NCI-H1048 (cell line): ENCODE measurements at regions not wholly inside any gene's neighbourhood (a gene's known extent, or its start where the extent isn't known, plus 50 kb on each side); places are given as distances from the start of the nearest gene placed in this dataset.
"Not testable (repeated sequence)": the region's sequence is repeated elsewhere in the genome, so short reads cannot be mapped to it uniquely, and the experiment has no call there.

ENCODE experiments used
- DNase-seq: peaks from one replicate; lab custom pipeline; 2025; lab: John Stamatoyannopoulos, UW

DNA sequence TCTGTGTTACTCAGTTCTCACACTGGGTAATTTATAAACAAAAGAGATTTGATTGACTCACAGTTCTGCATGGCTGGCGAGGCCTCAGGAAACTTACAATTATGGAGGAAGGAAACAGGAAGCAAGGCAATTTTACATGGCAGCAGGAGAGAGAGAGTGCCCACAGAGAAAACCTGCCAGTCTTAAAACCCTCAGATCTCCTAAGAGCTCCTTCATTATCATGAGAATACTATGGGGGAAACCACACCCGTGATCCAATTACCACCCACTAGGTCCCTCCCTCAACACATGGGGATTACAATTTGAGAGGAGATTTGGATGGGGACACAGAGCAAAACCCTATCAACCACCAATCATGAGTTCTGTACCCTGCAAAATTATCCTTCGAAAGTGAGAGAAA lies 1180.8 kb downstream of the JRKL start:
- no peak for DNase-seq

DNA sequence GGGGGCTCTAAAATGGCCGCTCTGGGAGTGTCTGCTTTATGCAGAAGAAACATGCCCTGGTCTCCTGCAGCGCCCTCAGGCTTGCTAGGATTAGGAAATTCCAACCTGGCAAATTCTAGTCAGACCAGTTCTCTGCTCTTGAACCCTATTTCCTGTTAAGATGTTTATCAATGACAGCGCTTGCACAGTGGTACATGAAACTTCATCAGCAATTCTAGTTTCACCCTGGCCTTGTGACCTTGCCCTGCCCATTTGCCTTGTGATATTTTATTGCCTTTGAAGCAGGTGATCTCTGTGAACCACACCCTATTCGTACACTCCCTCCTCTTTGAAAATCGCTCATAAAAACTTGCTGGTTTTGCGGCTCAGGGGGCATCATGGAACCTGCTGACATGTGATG lies 1184.0 kb downstream of the JRKL start:
- not testable (repeated sequence) for DNase-seq

- DNase-seq, result no peak
Observed at GRCh38 chr11:97574976-97575665, 1185.3 kb downstream of the JRKL start.

GRCh38 chr11:97607291-97608000 lies 1217.6 kb downstream of the JRKL start:
- no peak for DNase-seq

DNA sequence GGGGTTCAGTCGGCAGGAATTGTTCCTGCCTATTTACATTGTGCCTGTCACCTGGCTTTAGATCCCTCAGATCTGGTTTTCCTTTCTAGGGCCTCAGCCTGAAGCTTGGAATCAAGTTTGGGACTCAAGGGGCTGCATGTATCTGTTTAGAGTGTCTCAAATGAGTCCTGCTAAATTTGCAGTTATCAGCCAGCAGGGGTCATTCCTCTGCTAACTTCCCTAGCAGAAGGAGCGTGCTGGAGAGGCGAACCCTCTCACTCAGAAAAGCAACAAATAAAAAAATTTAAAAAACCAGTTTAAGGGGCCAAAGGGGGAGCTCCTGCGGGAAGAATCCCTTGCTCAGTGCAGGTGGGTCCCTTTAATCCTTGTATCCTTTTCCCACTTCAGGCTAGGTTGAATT lies 1220.2 kb downstream of the JRKL start:
- DNase-seq, result no peak

- DNase-seq, result no peak
Observed at GRCh38 chr11:97610854-97611253, 1221.0 kb downstream of the JRKL start.

GRCh38 chr11:97611345-97611744 lies 1221.5 kb downstream of the JRKL start:
- no peak for DNase-seq

GRCh38 chr11:97614606-97615005 lies 1224.8 kb downstream of the JRKL start:
- DNase-seq, result no peak

- no peak for DNase-seq
Observed at GRCh38 chr11:97615546-97615945, 1225.7 kb downstream of the JRKL start.

DNA sequence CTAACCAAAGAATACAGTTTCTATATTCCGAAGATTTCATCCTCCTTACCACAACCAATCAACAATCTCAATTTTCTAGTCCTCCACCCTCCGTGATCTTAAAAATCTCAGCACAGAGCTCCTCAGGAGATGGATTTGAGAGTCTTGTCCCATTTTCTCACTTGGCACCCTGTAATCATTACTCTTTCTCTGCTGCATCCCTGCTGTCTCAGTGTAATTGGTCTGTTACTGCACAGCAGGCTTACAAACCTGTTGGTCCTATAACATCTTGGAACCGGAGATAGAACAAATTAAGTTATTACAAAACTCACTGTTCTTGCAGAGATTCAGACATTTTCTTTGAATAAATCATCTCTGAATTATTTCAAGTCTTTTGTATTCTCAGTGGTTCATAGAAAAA lies 1227.2 kb downstream of the JRKL start:
- DNase-seq, result no peak

DNA sequence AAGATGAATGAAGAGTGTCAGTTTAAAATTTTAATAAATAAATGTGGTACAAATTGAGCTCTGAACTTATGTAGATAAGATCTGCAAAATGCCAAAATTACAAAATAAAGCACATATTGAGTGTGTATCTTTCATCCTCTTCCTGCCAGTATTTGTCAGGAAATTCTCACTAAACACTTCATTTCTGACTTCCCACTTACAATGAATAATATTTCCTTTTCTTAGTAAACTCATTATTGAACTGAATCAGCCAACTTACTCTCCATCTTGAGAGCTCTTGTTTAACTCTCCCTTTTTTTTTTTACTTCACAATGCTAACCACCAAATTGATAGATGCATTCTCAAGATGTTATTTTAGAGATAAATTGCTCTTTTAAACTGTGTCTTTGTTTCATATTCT lies 1230.2 kb downstream of the JRKL start:
- DNase-seq, result no peak

- no peak for DNase-seq
Observed at GRCh38 chr11:97621282-97621681, 1231.5 kb downstream of the JRKL start.

DNA sequence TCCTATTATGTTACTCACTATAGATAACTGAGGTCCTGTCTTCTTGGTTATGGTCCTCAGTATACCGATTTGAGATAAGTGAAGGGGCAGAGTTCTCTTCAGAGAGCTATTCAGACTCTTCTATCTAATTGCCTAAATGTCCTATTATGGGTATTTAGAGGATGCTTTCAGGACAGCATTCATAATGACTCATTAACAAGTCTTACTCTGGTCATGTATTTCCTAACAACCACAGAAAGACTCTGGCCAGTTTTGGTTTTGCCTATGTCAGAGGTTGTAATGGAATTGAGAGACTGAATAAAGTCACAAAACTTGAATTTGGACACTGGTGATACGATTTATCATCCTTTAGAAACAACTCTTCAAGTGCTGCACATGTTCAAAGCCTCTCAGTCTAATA lies 1233.0 kb downstream of the JRKL start:
- DNase-seq, result no peak

- DNase-seq, result not testable (repeated sequence)
Observed at GRCh38 chr11:97636741-97637140, 1246.9 kb downstream of the JRKL start.

- DNase-seq, result no peak
Observed at GRCh38 chr11:97637701-97638100, 1247.9 kb downstream of the JRKL start.

GRCh38 chr11:97638641-97639224 lies 1248.9 kb downstream of the JRKL start:
- DNase-seq, result no peak

- DNase-seq, result no peak
Observed at GRCh38 chr11:97641988-97642387, 1252.2 kb downstream of the JRKL start.

GRCh38 chr11:97645736-97646135 lies 1255.9 kb downstream of the JRKL start:
- DNase-seq, result no peak

DNA sequence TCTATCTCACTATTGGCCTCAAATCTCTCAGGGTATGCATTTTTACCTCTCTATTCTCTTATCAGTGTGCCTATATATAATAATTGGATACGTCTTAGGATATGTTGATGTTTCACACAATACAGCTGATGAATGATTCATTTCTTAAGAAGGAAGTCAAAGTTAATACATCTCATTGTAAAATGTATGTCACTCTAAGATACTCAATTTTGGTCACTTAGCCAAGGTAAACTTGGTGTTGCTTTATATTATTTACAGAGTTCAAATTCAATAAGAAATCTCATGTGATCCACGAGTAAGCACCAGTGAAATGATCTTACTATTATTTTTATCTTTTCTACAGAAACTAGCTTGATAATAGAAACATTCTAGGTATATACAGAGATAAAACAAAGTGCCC lies 1266.5 kb downstream of the JRKL start:
- no peak for DNase-seq

DNA sequence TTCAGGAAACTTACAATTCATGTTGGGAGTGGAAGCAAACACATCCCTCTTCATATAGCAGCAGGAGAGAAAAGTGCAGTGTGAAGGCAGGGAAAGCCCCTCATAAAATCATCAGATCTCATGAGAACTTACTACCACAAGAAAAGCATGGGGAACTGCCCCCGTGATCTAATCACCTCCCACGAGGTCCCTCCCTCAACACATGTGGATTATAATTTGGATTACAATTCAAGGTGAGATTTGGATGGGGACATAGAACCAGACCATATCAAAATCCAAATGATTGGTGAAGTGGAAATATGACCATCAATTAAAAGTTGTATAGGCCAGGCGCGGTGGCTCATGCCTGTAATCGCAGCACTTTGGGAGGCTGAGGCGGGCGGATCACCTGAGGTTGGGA lies 1268.0 kb downstream of the JRKL start:
- DNase-seq, result no peak

DNA sequence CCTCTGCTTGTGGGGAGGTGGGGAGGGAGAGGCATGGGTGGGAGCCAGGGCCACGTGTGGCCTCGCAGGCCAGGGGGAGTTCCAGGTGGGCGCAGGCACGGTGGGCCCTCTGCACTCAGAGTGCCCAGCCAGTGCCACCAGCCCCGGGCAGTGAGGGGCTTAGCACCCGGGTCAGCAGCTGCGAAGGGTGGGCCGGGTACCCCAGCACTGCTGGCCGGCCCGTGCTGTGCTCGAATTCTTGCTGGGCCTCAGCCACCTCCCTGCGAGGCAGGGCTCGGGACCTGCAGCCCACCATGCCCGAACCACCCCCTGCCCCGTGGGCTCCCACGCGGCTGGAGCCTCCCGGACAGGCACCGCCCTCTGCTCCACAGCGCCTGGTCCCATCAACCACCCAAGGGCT lies 1277.2 kb downstream of the JRKL start:
- DNase-seq, result no peak

DNA sequence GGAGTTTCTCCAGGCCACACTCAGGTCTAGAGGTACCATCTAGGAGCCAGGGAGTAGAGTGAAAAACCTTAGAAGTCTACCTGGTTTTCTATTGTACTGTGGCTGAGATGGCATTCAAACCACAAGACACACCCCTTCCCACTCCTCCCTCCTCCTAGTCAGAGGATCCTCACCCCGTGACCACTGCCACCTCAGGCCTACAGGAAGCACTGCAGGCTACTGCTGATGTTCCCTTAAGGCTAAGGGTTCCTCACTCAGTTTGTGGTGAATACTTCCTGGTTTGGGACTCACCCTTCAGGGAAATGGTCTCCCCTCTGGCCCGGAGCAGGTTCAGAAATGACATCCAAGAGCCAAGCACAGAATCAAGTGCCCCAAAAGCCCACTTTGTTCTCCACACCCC lies 1293.9 kb downstream of the JRKL start:
- no peak for DNase-seq
